HCT116 (cell line): ENCODE measurements at regions not wholly inside any gene's neighbourhood (a gene's known extent, or its start where the extent isn't known, plus 50 kb on each side); places are given as distances from the start of the nearest gene placed in this dataset.

Experiments
- CTCF ChIP-seq, 3 experiments: fragments of 200-600 bp in 1 of 3; sonication (generic) in 1 of 3; IDR thresholded peaks in 2 of 3; conservative IDR thresholded peaks in 1 of 3; 2 replicates each; pipeline ENCODE4 v1.5.1; 2012 to 2017; ENCODE audit warnings: low read depth in 2 of 3, low read length in 2 of 3, antibody characterized with exemption in 1 of 3, borderline replicate concordance in 1 of 3, control low read depth in 1 of 3, mild to moderate bottlenecking in 1 of 3, mixed read lengths in 1 of 3, mixed run types in 1 of 3, moderate library complexity in 1 of 3; ENCODE audit not compliant: insufficient read depth in 1 of 3
- EZH2 ChIP-seq: fragments of 200-600 bp; sonication (generic); IDR thresholded peaks from 2 replicates; pipeline ENCODE4 v1.6.1; 2017; ENCODE audit warnings: antibody characterized with exemption, mixed run types
- EZH2phosphoT487 ChIP-seq: fragments of 200-600 bp; IDR thresholded peaks from 2 replicates; pipeline ENCODE4 v1.6.1; 2018; ENCODE audit warnings: antibody characterized with exemption, borderline replicate concordance
- JUND ChIP-seq: IDR thresholded peaks from 2 replicates; pipeline ENCODE4 v1.6.1; 2012
- MAX ChIP-seq: IDR thresholded peaks from 2 replicates; pipeline ENCODE4 v1.6.1; 2012
- POLR2A ChIP-seq: IDR thresholded peaks from 2 replicates; pipeline ENCODE4 v1.7.0; 2011; ENCODE audit warnings: borderline replicate concordance; ENCODE audit not compliant: insufficient read depth, insufficient read length; ENCODE audit errors: extremely low read depth
- POLR2AphosphoS5 ChIP-seq: IDR thresholded peaks from 2 replicates; pipeline ENCODE4 v1.6.1; 2011; ENCODE audit warnings: mild to moderate bottlenecking, low read depth, low read length, moderate library complexity
- RAD21 ChIP-seq: IDR thresholded peaks from 2 replicates; pipeline ENCODE4 v1.6.1; 2012; ENCODE audit warnings: low read depth, mild to moderate bottlenecking
- REST ChIP-seq: IDR thresholded peaks from 2 replicates; pipeline ENCODE4 v1.6.1; 2012; ENCODE audit warnings: low read depth
- SP1 ChIP-seq: IDR thresholded peaks from 2 replicates; pipeline ENCODE4 v1.6.1; 2012; ENCODE audit warnings: low read depth
- TCF7L2 ChIP-seq: IDR thresholded peaks from 2 replicates; pipeline ENCODE4 v1.7.0; 2011; ENCODE audit warnings: borderline replicate concordance, inconsistent platforms; ENCODE audit not compliant: insufficient read depth, insufficient read length; ENCODE audit errors: extremely low read depth
- ZFX ChIP-seq: fragments of 450-650 bp; IDR thresholded peaks from 2 replicates; pipeline ENCODE4 v1.6.1; 2017

- TF ChIP-seq RAD21 (no peak), SP1 (no peak), REST (no peak), POLR2A (no peak), CTCF (IDR thresholded peaks at IDR 0.05 in 2 of 3, conservative IDR thresholded peaks at IDR 0.05 in 1 of 3; ENCODE audit: borderline replicate concordance in 1 of 3, insufficient read depth in 1 of 3, low read depth in 2 of 3, low read length in 2 of 3) (no peak), EZH2 (no peak), MAX (no peak), EZH2phosphoT487 (no peak), POLR2AphosphoS5 (no peak), TCF7L2 (no peak), JUND (no peak), ZFX (no peak)
Observed at GRCh38 chr4:81358154-81358553, 113.6 kb downstream of the RASGEF1B start.
